GM21786 (cell line): ENCODE measurements at regions not wholly inside any gene's neighbourhood (a gene's known extent, or its start where the extent isn't known, plus 50 kb on each side); places are given as distances from the start of the nearest gene placed in this dataset.
"Not testable (repeated sequence)": the region's sequence is repeated elsewhere in the genome, so short reads cannot be mapped to it uniquely, and the experiment has no call there.

Experiments used
- ATAC-seq: cut with Tn5 transposase; IDR thresholded peaks from one replicate; pipeline ENCODE4 v1.9.1; 2021; ENCODE audit not compliant: unreplicated experiment

DNA sequence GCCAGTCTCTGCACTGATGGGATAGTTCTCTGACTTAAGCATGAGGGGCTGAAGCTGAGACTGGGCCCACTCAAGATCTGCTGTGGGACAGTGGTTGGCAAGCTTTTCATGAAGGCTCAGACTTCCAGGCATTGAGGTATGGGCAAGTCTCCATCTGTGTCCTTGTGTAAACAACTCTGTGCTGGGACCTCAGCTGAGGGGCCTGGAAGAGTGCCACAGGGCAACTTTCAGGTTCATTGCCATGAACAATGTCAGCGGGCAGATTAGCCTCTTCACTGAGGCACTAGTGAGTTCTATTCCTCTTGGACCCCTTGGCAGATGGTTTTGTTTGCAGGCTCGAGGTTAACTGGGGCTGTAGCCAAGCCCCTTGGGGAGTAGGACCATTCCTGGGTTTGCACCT lies 127.1 kb downstream of the MRPS30 start:
- ATAC-seq, result no peak

DNA sequence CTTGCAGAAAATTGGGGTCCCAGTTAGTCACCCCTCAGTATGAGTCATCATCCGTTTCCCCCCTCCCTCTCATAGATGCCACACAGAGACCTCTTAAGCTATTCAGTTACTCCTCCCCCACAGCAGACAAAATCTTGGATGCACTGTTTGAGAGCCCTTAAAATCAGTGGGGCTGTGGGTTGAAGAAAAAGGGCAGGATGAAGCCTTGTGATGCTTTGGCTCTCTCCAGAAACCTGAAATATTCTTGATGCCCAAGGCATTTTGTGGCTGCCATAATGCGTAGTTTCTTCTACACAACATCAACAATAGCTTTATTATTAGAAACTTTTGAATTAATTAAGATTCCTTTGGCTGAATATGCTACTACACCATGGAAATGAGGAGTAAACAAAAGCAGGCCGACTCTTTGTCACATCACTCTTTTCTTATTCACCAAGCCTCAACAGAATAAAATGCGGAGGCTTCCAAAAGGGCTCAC lies 133.8 kb downstream of the MRPS30 start:
- no peak for ATAC-seq

DNA sequence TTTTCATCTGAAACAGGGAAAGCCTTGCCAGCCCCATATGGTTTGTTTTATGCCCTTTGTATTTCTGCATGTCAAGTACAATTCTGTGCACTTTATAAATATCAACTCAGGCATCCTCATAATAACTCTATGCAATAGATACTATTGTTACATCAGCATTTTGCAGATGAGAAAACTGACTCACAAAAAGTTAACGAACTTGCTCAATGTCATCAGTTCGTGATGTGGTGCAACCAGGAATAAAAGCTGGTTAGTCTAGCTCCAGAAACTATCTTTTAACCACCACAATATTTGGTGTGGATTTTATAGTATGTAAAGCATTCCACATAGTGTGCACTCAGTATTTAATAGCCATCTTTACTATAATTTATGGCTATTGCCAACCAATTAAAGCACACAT lies 134.9 kb downstream of the MRPS30 start:
- no peak for ATAC-seq

DNA sequence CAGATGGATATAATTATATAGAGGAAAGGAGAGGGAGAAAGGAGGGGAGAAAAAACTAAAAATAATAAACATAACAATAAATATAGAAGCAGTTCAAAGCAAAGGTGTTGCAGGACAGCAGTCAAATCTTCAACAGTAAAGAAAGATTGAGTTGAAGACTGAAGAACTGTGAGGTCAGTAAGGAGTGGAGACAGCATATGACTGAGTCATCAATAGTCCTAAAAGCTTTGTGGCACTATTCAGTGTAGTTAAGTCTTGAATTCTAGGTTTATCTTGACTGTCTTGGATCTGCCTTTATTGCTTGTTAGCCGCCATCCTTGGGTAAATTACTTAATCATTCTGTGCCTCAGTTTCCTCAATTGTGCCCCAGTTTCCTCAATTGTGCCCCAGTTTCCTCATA lies 137.0 kb downstream of the MRPS30 start:
- ATAC-seq, result no peak

DNA sequence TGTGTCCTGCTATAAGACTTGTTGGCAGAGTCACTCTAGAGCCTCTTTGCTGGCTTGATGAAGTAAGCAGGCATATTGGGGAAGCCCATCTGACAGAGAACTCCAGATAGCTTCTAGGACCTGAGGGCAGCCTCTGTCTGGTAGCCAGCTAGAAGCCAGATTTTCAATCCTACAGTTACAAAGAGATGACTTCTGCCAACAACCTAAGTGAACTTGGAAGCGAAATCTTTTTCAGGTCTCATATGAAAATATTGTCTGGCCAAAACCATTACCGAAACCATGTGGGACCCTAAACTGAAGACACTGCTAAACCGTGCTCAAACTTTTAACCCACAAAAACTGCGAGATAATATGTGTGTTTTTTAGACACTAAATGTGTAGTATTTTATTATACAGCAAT lies 140.9 kb downstream of the MRPS30 start:
- ATAC-seq, result no peak

DNA sequence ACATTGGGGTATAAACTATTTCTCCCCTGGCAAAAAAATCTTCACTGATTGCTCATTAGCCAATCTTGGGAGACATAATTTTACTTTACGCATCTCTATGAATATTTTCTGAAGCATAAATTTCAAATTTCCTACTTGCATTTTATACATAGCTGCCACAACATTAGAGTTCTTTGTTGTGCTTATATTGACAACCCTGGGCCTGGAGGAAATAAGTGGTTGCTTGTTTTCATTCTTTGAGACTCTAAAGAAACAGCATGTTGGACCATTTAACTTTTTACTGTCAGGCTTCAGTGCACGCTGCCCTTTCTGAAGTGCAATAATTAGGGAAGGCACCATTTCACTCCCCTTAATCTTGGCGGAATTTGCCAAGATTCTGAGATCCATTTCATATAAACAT lies 142.6 kb downstream of the MRPS30 start:
- no peak for ATAC-seq

DNA sequence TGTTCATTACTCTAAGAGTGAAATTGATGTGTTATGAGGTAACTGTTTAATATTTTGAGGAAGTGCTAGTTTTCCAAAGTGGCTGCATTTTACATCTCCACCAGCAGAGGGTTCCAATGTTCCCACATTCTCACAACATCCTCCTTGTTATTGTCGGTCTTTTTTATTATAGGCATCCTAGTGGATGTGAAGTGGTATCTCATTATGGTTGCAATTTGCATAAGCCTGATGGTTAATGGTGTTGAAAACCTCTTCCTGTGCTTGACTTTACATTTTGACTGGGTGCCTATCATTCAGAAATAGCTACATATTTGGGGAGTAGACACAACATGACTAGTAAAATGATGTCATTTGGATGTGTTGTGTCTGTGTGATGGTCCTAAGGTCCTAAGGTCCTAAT lies 143.6 kb downstream of the MRPS30 start:
- peak; percentile 77 for ATAC-seq

DNA sequence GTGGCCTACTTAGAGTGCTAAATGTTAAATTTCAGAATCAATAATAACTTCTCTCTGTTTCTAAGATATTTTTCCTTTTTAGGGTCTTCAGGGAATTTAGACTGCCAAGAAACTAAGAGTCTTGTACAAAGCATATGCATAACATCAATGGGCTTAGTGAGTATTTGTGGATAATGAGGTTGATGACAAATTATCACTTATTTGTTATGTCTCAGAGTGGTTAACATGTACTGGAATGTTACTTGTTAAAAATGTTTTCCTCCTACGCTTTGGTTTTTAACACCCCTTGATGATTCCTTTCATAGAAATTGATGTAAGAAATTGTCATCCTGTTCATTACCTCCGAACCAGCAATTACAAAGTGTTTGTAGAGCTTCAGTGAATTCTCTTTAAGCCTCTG lies 144.3 kb downstream of the MRPS30 start:
- ATAC-seq, result no peak

DNA sequence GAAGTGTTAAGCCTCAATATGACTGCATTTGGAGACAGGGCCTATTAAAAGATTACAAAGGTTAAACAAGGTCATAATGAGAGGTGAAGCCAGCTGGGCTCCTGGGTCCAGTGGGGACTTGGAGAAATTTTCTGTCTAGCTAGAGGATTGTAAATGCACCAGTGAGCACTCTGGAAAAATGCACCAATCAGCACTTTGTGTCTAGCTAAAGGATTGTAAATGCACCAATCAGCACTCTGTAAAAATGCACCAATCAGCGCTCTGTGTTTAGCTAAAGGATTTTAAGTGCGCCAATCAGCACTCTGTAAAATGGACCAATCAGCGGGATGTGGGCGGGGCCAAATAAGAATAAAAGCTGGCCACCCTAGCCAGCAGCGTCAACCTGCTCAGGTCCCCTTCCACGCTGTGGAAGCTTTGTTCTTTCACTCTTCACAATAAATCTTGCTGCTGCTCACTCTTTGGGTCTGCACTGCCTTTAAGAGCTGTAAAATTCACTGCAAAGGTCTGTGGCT lies 150.3 kb downstream of the MRPS30 start:
- ATAC-seq, result not testable (repeated sequence)

DNA sequence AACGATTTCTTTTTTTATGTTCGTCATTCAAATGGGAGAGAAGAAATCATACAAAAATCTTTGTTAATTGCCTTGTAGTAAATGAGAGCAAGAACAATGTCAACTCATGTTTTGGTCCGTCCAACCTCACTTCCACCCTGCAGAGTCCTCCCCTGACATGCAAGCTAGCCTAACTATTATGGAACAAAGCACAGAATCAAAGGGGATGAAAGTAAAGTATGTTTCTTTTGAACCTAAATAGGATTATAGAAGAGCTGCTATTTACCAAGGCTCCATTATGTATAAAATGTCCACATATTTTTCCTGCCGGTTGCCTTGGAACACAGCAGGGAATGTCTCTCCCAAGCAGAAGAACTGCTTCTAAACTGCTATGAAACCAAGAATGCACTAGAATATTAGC lies 161.1 kb downstream of the MRPS30 start:
- ATAC-seq, result no peak

DNA sequence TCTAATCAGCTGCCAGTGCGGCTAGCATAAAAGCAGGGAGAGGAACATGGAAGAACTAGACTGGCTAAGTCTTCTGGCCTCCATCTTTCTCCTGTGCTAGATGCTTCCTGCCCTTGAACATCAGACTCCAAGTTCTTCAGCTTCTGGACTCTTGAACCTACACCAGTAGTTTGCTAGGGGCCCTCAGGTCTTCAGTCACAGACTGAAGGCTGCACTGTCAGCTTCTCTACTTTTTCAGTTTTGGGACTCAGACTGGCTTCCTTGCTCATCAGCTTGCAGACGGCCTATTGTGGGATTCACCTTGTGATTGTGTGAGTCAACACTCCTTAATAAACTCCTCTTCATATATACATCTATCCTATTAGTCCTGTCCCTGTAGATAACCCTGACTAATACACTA lies 162.2 kb downstream of the MRPS30 start:
- not testable (repeated sequence) for ATAC-seq

DNA sequence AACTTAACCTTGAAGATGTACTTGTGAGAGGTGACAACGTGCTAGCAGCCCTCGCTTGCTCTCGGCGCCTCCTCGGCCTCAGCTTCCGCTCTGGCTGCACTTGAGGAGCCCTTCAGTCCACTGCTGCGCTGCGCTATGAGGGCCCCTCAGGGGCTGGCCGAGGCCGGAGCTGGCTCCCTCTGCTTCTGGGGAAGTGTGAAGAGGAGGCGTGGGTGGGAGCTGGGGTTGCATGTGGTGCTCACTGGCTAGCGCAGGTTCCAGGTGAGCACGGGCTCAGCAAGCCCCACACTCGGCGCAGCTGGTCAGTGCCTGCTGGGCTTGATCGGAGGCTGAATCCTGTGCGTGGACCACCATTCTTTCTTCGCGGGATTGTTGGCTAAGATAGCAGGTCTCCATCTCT lies 166.1 kb downstream of the MRPS30 start:
- no peak for ATAC-seq

DNA sequence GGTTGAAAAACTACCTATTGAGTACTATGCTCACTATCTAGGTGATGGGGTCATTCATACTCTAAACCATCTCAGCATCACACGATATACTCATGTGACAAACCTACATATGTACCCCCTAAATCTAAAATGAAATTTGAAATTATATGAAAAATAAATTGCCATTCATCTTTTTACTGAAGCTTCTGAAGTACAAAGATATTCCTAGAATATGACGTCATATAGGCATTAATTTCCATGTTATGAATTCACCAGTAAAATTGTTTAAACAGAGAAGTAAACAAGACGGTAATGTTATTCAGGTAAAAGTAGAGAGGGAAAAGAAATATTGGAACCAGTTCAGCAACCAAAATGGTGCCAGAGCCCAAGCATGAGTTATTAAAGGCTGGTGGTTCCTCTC lies 173.0 kb downstream of the MRPS30 start:
- ATAC-seq, result no peak

DNA sequence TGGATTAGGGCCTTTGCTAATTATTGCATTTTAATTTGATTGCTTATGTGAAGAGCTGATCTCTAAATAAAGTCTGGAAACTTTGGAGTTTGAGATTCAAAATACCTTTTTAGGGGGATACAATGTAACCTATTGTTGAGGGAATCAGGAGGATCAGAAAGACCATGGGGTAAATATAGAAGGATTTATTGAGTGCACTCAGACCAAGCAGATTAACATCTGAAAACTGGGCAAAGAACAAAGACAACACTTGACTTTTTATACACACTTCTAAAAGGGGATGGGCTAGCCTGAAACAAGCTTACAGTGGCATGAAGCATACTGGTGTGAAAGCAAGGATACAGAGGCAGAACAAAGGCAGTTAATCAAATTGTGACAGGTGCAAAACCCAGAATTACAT lies 174.3 kb downstream of the MRPS30 start:
- ATAC-seq, result no peak

DNA sequence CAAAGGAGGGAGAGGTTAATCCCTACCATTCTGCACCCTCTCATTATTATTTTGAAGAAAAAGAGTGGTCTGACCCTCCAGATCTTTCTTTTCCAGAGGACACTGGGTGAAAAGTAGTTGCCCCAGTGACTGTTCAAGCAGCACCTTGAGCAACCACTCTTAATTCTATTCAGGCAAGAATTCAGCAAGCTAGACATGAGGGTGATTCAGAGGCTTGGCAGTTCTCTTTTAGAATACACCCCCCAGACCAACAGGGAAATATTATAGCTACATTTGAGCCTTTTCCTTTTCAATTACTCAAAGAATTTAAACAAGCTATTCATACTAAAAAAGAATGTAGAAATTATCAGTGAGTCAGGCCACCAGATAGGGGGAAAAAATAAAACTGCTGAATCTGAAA lies 178.3 kb downstream of the MRPS30 start:
- no peak for ATAC-seq

DNA sequence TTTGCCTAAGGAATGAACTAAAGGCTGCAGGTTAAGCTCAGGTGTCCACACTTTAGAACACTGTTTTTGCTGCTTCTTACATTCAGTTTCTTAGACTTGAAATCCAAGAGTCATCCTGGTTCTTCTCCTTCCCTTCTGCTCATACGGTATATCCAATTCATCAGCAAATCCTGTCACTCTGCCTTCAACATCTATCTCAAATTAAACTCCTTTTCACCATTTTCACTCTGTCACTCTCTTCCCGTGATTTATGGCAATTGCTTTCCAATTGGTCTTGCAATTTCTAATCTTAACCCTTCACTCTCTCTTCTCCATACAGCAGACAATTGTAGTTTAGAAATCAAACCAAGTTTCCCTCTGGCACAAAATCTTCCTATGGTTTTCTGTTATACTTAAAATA lies 182.9 kb downstream of the MRPS30 start:
- no peak for ATAC-seq

DNA sequence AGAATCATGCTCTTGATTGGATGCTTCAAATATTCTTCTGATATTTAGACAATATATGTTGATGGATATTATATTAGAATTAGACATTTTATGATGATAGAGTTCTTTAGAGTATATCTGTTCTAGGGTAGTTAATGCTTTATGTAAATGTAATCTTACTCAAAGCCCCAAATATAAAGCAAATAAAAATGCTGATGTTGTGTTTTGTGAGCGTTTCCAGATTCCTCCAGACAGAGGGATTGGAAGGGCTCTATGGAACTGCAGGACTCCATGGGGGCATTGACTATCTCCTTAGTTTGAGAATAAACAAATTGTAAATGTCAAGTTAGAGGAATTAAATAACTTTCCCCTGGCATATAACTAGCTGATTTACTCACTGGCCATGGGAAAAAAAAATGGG lies 184.5 kb downstream of the MRPS30 start:
- ATAC-seq, result no peak

DNA sequence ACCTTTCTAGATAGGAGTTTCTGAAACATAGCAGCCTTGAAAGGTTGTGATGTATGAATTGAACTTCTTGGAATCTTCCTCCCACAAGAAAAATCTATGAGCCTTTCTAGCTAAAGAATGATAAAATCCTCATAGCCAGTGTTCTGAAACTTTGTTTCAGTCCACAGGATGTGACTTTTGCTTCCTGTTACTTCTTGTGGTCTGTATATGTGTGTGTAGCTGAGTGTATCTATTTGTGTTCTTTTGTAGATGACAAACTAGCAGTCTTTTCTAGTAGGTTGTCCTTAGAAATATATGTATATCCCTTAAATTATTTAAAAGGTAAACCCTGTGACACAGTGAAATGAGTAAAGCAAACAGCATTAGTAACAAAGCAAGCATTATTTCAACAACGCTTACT lies 188.8 kb downstream of the MRPS30 start:
- ATAC-seq, result no peak

DNA sequence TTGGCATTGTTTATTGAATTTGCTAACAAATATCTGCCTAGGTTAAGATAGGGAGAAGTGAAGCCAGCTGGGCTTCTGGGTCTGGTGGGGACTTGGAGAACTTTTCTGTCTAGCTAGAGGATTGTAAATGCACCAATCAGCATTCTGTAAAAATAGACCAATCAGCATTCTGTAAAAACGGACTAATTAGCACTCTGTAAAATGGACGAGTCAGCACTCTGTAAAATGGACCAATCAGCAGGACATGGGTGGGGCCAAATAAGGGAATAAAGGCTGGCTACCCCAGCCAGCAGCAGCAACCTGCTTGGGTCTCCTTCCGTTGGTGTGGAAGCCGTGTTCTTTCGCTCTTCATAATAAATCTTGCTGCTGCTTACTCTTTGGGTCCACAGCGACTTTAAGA lies 198.4 kb downstream of the MRPS30 start:
- not testable (repeated sequence) for ATAC-seq

DNA sequence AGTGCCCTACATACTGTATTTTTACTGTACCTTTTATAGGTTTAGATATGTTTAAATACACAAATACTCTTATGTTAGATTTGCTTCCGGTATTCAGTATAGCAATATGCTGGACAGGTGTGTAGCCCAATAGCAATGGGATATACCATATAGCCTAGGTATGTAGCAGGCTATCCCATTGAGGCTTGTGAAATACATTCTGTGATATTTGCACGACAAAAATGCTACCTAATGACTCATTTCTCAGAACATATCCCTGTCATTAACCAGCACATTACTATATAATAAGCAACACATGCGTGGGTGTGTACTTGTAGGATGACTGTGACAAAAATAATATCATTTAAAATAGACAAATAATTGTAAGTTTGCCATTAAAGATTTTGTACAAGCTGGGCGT lies 208.8 kb downstream of the MRPS30 start:
- ATAC-seq, result no peak

DNA sequence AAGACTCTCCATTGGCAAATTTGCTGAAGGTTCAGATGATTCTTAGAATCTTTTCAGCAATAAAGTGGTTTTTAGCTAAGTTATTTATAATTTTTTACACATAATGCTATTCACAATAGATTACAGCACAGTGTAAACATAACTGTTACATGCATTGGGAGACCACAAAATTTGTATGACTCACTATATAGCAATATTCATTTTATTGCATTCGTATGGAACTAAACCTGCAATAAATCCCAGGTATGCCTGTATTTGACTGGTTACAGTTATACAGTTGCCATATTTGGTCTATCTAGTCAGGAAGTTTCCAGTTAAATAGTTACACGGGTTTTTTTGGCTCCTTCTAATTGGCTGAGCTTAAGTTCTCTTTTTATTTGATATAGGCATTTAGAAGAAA lies 220.8 kb downstream of the MRPS30 start:
- no peak for ATAC-seq

DNA sequence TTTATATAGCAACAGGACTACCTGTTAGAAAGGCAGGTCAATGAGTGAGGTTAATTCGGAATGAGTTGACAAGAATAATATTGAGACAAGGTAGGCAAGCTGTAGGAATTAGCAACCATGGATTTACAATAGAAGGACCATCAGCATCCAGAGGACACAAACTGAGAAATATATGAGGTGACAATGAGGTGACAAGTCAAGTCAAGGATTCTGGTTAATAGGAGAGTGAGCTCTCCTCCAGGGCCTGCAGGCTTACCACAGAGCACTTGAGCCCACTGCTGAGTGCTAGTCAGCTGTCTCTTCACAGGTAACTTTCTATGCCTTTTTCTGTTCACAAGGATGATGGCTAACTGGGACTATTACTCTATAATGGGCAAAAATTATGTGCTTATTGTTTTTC lies 227.2 kb downstream of the MRPS30 start:
- ATAC-seq, result no peak

DNA sequence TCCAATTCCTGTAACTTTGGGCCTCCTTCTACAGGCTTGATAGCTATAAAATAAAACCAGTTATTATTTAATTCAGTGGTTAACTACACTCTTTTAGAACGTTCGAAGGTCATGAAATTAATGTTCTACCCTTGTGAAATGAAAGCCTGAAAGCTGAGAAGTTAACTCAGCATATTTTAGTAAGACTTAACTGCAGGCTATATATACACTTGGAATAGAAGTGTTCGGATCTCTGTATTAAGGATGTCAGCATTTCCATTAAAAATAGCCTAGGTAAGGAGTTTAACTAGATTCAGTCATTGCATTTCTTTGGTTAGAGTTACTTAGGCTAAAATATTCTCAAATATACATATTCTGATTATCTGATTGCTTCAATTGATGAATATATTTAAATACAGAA lies 229.2 kb downstream of the MRPS30 start:
- no peak for ATAC-seq
